Right forelimb (tissue), 1 donor: ENCODE measurements at regions not wholly inside any gene's neighbourhood (a gene's known extent, or its start where the extent isn't known, plus 50 kb on each side); places are given as distances from the start of the nearest gene placed in this dataset.

Experiments used
- DNase-seq: peaks from one replicate; pipeline ENCODE4 v3.0.0-alpha.2; 2018

DNA sequence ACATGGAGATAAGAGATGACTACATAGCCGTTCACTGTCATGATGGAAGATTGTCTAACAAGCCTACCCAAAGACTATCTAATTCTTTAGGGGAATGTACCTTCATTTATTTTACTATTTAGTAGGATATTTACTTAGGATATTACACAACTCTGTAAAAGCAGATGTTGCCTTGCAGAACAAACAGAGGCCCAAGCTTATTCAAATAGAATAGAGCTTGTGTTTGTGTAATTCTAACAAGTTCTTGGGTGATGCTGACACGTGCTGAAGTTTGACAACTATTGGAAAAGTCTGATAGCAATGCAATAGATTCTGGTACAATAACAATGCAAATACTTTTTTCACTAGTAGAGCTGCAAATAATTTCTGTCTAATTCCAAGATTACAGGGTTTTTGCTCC lies 447.6 kb downstream of the TOX3 start:
- no peak for DNase-seq

DNA sequence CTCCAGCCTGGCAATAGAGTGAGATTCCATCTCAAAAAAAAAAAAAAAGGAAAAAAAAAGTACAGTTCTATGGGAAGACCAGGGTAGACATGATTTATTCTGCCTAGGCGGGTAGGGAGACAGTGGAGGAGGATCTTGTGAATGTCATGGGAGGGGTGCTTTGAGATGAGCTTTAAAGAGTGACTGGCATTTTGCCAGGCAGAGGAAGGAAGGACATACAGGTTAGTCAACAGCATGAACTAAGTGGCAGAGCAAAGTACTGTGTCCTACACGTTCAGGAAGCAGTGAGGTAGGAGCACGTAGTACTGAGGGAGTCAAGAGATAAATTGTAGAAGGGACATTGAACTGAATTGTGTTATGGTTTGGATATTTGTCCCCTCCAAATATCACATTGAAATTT lies 451.5 kb downstream of the TOX3 start:
- no peak for DNase-seq

DNA sequence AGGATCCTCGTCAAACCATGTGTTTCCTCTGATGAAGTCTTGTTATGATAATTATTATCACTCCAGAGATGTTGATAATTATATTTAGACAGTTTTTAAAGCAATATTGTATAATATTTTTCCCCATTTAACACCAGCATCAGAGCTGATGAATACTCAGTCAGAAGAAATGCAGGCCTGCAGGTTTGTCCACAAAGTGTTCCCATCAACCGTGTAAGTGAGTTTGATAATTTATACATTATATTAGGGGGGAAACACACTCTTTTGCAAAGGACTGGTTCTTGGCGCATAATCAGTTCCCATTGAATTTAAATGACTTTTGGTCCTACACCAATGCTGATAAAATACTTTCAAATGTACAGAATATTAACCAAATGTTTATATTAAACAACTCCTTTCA lies 454.8 kb downstream of the TOX3 start:
- DNase-seq: no peak

DNA sequence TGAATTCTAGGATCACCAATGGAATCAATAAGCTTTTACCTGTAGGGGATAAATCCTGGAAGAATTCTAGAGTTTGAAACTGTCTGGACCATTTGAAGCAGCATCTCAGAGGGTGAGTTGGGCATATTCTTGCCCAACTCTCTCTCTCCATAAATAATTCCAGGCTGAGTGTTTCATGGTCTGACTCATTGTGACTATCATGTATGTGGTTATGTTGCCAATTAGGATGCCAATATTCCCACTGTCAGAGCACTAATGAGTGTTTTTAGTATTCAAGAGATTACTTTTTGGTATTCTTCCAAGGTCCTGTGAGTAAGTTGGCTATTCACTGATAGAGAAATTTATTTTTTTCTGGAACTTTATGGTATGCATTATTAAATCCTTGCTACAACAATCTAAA lies 456.9 kb downstream of the TOX3 start:
- DNase-seq: no peak

DNA sequence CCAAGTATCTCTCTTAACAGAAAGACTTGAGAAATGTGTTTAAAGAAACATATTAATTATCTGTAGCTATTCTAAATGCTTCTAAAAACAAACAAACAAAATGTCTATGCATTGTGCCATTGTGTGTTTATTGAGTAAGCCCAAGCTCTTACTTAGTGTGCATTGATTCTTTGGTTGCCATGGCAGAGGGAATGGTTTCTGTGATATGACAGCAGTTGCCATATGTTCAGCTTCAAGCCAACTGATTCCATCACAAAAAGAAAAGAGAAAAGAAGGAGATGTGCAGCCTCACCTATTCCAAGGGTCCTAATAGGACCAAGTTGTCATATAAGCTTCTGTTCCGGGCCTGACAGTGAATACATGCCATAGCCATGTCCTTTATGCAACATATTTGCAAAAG lies 457.5 kb downstream of the TOX3 start:
- DNase-seq: no peak

DNA sequence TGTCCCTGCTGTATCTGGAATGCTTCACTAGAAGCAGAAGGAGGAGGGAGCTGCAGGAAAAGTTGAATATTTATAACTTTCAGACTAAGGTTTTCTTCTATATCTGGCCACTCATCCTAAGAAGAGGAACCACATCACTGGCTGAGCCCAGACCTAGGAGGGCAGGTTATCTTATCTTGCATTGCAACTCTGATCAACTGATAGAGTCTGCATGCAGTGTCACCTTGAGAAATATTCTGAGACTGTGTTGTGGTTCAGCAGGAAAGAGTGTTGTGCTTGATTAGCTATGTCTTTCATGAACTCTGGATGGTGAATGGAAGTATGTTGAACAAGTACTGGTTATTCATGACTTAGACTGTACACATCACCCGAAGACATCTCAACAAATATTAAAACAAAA lies 460.0 kb downstream of the TOX3 start:
- DNase-seq: no peak

DNA sequence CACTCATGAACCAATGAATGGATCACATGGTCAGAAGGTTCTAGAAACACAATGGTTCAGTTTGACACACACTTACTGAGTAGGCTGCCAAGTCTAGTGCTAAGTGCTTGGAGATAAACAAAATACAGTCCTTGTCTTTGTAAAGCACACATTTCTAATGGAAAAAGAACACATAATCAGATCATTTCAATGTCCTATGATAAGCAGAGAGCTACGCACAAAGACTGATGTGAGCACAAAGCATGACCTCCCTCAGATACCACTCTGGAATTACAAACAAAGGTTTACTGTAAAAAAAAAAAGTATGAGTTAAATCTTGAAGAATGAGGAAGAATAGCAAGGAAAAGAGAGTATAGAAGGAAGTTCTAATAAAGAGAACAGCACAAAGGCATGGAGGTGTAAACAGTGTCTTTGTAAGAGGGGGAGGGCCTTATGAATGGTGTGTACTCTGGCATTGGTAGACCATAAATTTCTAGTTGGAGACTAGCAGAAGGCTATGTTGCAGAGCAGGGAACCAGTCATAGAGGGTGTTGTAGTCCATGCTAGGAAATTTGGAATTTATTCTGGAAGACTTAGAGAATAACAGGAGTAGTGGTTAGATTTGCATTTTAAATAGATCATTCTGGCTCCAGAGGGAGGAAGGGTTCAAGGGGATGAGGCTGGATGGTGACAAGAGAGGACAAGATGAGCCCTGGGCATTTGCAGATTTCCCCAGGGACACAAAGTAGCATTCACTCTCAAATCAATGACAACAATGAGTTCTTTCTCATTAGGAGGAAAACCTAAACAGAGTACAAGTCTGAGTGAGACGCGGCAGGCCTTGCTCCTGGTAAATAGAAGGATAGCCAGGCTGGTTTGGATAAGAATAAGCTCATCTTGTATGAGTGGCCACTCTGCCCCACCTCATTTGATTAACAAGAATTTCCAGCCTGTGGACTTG lies 468.0 kb downstream of the TOX3 start:
- DNase-seq: no peak

DNA sequence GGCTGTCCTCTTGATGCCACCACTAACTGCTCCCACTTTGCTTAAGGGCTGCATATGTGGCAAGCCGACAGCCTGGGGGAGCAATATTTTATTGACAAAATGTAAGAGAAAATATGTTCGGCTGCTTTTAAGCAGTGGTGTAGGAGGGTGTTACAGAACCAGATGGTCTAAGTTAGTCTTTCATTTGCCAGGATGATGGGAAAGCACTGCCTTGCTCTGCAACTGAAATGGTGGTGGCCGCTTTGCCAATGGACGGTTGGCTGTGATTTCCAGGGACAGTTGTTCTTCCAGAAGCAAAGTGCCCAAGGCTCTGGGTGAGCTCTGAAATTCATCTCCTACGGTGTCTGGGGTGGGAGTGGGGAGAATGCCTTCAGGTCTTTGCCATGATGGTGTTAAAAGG lies 469.3 kb downstream of the TOX3 start:
- DNase-seq: no peak

DNA sequence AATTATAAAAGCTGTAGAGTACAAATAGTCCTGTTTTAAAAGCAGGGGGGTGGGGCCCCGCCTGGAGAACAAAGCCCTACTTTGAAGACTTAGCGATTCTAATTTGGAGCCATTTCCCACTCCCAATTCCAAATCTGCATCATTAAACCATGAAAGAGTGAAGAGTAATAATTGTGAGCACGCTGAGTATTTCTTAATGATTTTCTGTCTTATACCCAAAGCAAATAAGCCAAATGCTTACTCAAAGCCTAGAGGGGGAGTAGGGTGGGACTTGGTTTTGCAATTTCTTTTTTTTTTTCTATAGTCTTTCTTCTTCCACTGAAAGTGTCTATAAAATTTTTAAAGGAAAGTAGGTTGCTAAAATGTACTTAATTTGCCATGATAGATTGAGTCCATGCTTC lies 470.1 kb downstream of the TOX3 start:
- DNase-seq: no peak

DNA sequence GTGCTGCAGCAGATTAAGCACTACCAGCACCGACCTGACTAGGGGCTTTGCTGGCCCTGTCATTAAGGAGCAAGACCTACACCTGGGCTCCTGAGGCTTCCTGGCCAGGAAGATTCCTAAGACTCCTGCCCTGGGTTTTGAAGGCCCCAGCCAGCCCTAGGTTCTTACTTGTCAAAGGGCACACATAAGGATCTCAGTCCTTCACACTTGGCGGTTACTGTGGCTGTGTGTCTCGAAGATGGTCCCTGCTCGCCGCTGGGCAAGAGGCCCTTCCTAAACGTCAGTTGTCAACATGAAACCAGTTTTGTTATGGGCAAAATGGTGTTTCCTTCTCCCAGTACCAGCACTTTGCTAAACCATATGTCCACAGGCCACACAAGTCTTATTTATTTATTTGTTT lies 470.6 kb downstream of the TOX3 start:
- DNase-seq: no peak

DNA sequence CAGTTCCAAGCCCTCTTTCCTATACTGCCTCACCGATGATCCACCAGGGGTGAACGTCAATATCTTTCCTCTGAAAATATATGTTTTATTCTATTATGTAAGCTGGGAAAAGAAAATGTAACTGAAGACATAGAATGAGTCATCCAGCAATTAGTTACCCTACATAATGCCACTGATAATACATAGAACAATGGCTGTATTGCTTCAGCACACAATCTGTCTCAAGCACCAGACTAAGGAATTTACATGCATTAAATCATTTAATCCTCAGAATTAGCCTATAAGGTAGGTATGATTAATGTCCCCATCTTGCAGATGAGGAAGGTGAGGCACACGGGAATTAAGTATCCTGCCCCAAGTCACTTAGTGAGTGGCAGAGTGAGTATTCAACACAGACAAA lies 472.8 kb downstream of the TOX3 start:
- no peak for DNase-seq

DNA sequence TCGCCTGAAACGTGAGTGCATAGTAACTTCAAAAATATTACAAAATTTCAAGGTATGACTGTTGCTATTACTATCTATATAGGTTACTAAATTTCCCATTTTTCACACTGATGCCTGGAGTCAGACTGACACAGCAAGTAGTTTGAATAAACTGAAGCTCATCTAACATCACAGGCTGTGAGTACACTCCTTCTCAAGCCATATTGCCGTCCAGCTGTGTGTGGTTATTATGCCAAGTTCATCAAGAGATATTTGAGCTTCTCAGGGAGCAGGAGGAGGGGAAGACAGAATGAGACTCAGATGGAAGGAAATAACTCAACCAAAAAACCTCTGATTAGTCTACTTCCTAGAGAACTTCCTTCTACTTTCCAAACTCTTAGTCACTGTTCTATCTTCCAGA lies 473.9 kb downstream of the TOX3 start:
- no peak for DNase-seq

DNA sequence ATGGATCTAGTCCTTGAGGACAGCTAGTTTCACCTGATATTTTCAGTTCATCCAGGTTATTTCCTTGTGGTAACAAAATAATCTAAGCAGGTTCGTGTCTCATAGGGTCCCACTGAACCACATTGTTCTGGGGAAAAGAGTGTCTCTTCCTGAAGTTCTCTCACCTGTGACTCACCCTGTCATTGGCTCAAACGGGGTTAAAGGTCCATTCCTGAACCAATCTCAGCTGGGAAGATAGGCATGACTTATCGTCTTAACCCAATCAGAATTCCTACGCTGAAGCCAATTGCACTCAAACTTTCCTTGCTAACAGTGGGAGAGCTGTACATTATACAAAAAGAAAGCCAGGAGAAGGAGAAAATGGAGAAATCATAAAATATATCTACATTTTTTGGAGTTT lies 475.8 kb downstream of the TOX3 start:
- DNase-seq: no peak

DNA sequence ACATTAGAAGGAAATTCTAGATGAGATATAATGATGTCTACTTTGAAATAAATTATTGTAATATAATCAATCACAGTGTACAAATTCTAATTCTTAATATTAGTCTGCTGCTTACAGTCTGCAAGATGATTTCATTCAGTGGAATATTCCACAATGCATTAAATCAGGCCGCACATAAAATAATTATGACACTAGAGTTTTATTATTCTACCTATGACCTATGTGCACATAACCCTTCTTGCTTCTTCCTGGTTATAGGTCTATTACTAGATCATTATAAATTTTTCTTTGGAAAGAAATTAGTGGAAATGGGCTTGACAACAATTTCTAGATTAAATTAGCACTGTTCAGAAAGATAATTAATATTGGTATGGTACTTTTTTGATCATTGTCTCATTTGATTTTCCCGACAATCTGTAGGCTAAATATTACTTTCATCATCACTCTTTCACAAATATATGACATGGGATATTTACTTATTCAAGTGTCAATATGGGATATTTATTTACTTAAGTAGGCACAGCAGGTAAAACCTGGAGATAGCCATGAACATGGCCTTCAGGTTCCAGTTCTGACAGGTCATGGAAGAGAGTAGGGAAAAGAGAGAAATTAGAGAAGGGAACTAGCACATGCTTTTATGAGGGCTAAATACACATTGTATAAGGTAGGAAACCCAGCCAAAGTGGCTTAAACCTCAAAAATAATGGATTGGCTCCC lies 476.4 kb downstream of the TOX3 start:
- no peak for DNase-seq

DNA sequence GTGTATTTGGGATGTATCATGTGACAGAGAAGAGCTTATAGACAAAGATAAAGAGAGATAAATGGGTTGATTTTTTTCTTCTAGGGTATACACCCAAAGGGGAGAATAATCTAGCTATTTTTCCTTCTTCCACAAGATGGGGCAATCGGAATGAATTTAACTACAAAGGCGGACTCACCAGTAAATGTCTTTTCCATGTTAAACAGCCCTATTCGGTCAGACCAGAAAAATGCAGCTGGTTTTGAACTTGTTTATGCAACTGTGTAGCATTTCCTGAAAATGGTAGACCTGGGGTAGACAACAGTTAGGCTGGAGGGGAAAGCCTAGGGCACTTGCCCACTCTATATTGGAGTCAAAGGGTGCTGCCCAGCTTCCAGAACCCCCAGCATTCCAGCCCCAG lies 477.1 kb downstream of the TOX3 start:
- no peak for DNase-seq

DNA sequence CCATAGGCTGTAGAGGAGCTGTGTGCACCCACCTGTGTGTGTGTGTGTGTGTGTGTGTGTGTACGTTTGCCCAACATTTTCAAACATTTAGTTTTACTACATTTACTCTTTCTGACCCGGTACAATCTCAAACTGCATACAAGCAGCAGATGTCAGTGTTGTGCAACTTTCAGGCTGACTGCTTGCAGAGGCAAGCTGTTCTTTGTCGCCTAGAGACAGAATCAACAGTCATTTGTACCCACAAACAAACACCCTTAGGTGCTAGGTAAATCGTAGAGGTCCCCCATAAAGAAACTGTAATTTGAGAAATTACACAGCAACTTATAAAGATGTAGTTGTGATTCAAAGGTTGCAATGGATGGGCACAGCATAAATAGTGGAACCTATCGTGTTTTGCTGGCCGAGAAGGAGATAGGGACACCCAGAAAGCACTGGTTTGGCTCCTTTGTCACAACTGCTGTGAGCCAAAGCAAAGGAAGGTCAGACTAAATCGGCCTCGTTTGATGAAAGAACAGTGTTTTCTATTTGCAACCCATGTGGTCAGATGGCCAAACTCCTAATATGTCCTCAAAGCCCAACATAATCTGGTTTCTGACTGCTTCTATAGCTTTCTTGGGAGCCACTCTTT lies 478.4 kb downstream of the TOX3 start:
- DNase-seq: peak; percentile 52

DNA sequence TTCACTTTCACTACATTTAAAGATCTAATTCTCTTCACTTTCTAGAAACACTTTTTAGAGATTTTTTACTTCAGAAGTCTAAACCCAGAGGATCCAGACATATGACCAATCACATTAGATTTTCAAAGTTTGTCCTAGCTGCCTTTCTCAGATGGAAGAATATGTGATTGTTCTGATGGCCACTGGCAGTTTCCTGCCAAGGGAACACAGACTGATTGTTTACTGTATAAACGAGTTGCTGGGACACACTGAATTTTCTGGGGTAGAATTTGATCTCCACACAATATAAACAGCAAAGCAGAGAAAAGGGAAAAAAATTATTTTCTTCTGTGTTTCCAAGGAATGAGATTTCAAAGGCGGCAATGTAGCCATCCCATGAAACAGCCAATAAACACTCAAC lies 480.0 kb downstream of the TOX3 start:
- no peak for DNase-seq

DNA sequence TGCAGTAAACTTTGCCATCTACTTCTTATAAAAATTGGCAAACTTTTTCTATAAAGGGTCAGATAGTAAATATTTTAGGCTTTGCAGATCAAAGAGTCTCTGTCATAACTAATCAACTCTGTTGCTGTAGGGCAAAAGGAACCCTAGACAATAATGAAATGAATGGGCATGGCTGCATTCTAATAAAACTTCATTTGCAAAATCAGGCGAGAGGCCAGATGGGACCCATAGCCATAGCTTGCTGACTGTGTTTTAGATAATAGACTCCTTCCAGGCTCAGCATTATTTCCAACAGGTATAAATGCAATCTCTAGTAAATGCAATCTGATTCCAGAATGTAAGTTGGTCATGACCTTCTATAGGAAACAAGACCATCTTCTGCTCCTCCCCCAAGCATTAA lies 490.7 kb downstream of the TOX3 start:
- no peak for DNase-seq

DNA sequence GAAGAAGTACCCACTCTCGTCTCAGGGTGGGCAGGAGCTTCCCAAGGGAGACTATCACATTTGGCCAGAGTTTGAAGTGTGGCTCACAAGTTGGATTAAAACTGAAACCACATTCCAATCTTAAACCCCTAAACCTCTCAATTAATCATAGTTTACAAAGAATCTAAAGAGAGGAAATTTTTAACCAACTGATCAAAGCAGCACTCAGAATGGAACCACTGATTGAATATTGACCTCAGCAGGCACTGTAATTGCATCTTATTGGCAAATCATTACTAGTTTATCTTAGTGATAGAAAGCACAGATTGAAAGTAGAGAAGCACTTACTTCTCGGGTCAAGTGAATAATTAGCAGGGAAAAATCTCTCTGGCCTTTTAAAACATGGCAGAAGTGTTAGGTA lies 491.6 kb downstream of the TOX3 start:
- DNase-seq: no peak

DNA sequence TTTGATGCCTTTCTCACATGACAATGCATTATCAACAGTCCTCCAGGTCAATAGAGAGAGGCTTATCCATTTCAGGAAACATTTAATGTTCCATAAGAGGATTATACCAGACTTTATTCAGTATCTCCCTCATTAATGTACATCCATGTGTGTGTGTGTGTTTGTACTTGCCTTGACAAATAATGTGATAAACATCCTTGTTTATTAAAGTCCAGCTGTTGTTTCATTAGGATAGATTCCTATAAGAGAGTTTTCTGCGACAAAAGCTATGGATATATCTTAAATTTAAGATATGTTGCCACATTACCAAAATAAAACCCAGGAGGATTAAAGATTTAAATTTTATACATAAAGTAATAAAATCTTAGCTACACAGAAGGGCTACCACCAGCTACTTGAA lies 492.6 kb downstream of the TOX3 start:
- DNase-seq: no peak

DNA sequence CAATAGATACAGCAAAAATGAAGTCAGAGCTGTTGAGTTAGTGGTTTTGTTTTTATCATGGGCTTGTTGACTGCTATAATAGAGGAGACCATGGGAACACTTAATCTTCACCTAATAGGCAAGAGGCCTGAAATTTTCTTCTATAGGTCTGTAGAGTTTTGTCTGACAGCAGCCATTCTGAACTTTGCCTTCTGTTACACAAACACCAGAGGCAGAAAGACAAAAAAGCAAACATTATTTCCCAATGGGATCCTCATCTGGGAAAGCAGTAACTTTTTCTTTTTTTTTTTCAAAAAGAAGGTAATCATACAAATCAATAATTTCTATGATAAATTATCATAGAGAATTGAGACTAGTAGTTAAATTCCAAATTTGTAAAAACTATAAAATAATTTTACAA lies 494.1 kb downstream of the TOX3 start:
- no peak for DNase-seq

DNA sequence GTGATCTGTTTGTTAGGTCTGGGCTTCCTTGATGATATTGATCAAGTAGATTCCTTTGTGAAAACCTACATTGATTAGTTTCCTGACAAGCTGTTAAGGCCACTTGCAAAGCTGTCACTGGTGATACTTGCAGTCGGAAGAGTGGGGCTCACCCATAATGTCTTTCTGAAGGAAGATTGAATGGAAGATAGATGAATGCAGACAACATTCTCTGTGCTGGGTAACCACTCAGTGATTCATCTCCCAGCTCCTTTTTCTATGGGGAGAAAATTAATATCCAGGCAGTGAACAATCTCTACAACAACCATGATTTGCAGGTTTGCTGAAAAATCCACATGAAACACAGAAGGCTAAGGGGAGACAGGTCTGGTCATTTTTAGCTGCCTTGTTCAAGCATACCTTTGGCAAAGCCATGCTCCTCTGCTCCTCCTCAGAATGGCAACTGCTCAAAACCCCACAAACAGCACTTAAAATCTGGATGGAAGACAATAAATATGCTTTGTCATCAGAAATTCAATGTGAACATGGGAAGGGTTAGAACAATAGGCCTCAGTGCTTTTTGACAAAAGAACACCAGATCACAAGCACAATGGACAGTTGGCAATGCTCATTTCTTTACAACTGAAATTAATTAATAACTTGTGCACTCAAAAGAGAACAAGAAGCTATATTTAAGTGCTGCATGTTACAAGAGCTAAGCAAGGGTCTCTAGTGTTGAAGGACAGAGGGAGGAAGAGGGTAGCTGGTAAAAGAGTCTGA lies 495.4 kb downstream of the TOX3 start:
- no peak for DNase-seq

DNA sequence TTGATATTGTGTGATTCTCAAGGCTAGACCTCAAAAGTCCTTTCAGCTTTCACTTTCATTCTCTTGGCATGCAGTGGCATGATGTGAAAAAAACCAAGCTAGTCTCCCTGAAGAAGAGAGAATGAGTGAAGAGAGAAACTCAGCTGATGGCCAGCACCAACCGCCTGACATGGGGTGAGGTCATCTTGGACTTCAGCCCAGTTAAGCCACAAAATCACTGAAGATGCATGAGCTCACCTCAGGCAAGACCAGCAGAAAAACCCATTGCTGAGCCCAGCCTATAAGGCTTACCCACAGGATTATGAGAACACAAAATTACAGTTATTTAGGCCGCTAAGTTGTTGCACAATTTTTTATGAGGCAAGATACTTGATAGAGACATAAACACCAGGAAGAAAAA lies 496.5 kb downstream of the TOX3 start:
- DNase-seq: no peak
